MG63 (cell line): ENCODE measurements at regions not wholly inside any gene's neighbourhood (a gene's known extent, or its start where the extent isn't known, plus 50 kb on each side); places are given as distances from the start of the nearest gene placed in this dataset.
A peak's percentile ranks its signal among the peaks of the same experiment; 100 is the strongest.
"Not testable (repeated sequence)": the region's sequence is repeated elsewhere in the genome, so short reads cannot be mapped to it uniquely, and the experiment has no call there.

ENCODE experiments used
- DNase-seq: peaks from one replicate; pipeline ENCODE4 v3.0.0-alpha.2; 2020
- H3K27me3 ChIP-seq: fragments of 250-450 bp; sonication (Bioruptor Pico); 2 replicates; pipeline ENCODE4 v1.5.1; 2020; ENCODE audit warnings: mild to moderate bottlenecking, moderate library complexity
- H3K36me3 ChIP-seq: fragments of 250-450 bp; sonication (Bioruptor Pico); 2 replicates; pipeline ENCODE4 v1.5.1; 2020; ENCODE audit warnings: mild to moderate bottlenecking, moderate library complexity
- H3K4me3 ChIP-seq: fragments of 250-450 bp; sonication (Bioruptor Pico); 2 replicates; pipeline ENCODE4 v1.5.1; 2020; ENCODE audit warnings: mild to moderate bottlenecking, moderate library complexity
- H3K9me3 ChIP-seq: fragments of 250-450 bp; sonication (Bioruptor Pico); 2 replicates; pipeline ENCODE4 v1.5.1; 2020; ENCODE audit warnings: mild to moderate bottlenecking, moderate library complexity

GRCh38 chr6:144474904-144475303, 189.8 kb downstream of the UTRN start:
- Histone ChIP-seq H3K4me3 (no peak overlapping the region), H3K9me3 (no peaks in the 10 kb centered on the region), H3K27me3 (no peaks in the 10 kb centered on the region), H3K36me3 (no peaks in the 10 kb centered on the region)
- no peak for DNase-seq

GRCh38 chr6:144475411-144475810, 190.3 kb downstream of the UTRN start:
- Histone ChIP-seq H3K9me3 (no peaks in the 10 kb centered on the region), H3K36me3 (no peaks in the 10 kb centered on the region), H3K27me3 (no peaks in the 10 kb centered on the region), H3K4me3 (no peak overlapping the region)
- DNase-seq, result no peak

GRCh38 chr6:144476286-144476685, 191.2 kb downstream of the UTRN start:
- DNase-seq, result no peak
- H3K4me3 ChIP-seq, result no peak overlapping the region
- H3K27me3 ChIP-seq, result no peaks in the 10 kb centered on the region
- H3K9me3 ChIP-seq, result no peaks in the 10 kb centered on the region
- H3K36me3 ChIP-seq, result no peaks in the 10 kb centered on the region

DNA sequence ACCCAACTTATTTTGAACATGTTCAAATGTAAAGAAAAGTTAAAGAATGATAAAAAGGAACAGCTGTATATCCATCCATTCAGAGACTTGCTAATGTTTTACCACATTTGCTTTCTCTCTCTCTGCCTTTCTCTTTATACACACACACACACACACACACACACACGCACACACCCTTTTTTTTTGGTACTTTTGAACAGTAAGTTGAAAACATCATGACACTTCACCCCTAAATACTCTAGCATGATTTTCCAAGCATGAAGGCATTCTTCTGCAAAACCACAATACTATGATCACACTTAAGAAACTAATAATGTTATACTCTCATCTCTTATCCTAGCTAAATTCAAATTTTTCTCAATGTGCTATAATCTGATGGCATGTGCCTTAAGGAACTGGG, 192.3 kb downstream of the UTRN start:
- no peaks in the 10 kb centered on the region for H3K9me3 ChIP-seq
- H3K4me3 ChIP-seq, result no peak overlapping the region
- no peaks in the 10 kb centered on the region for H3K36me3 ChIP-seq
- H3K27me3 ChIP-seq, result no peaks in the 10 kb centered on the region
- no peak for DNase-seq

- no peak for DNase-seq
- H3K4me3 ChIP-seq, result no peak overlapping the region
- no peaks in the 10 kb centered on the region for H3K27me3 ChIP-seq
- no peaks in the 10 kb centered on the region for H3K36me3 ChIP-seq
- H3K9me3 ChIP-seq, result no peaks in the 10 kb centered on the region
These were observed 192.7 kb downstream of the UTRN start for GRCh38 chr6:144477856-144478255.

- DNase-seq, result no peak
- no peaks in the 10 kb centered on the region; the same call in 1 of the 2 replicates for H3K36me3 ChIP-seq
- no peaks in the 10 kb centered on the region for H3K27me3 ChIP-seq
- no peak overlapping the region for H3K4me3 ChIP-seq
- no peaks in the 10 kb centered on the region for H3K9me3 ChIP-seq
These were observed 193.3 kb downstream of the UTRN start for GRCh38 chr6:144478483-144478882.

- Histone ChIP-seq H3K27me3 (no peaks in the 10 kb centered on the region), H3K4me3 (no peak overlapping the region), H3K9me3 (no peaks in the 10 kb centered on the region), H3K36me3 (no peaks in the 10 kb centered on the region; the same call in 1 of the 2 replicates)
- DNase-seq, result no peak
These were observed 194.9 kb downstream of the UTRN start for GRCh38 chr6:144479991-144480390.

DNA sequence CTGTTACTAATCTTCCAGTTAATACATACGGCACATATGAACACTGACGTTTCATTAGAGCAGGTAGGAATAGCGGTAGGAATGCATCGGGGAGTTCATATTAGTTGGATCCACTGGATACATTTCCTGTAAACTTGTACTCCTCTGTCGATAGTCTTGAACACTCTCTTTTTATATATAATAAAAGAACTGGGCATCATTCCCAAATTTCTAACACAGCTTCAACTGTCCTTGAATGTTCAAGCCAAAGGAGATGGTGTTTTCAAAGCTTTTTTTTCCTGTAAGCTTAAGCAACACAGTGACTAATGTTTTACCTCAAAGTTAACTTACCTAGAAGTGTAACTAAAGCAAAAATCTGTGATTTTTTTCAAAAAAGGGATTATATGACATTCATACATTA, 195.3 kb downstream of the UTRN start:
- H3K9me3 ChIP-seq, result no peaks in the 10 kb centered on the region
- DNase-seq, result no peak
- H3K4me3 ChIP-seq, result no peak overlapping the region
- H3K27me3 ChIP-seq, result no peaks in the 10 kb centered on the region
- H3K36me3 ChIP-seq, result peaks cover 3% of the 10 kb centered on the region; the same call in 1 of the 2 replicates

- no peak for DNase-seq
- H3K27me3 ChIP-seq, result no peaks in the 10 kb centered on the region
- no peak overlapping the region for H3K4me3 ChIP-seq
- H3K36me3 ChIP-seq, result peaks cover 3% of the 10 kb centered on the region; the same call in 1 of the 2 replicates
- H3K9me3 ChIP-seq, result no peaks in the 10 kb centered on the region
These were observed 196.4 kb downstream of the UTRN start for GRCh38 chr6:144481527-144481926.

DNA sequence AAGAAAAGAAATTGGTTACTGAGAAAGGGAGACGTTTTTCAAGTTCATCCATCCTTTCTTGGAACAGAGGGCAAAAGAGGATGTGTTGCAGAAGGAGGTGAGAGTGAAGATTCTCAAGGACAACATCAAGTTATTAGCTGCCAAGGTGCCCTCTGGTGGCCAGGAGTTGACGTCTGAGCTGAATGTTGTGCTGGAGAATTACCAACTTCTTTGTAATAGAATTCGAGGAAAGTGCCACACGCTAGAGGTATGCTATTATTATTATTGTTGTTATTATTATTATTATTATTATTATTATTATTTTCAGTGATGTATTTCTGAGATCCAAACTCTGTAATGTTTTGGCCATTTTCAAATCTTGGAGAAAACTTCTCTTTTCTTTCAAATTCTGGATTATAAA, 197.0 kb downstream of the UTRN start:
- Histone ChIP-seq H3K9me3 (no peaks in the 10 kb centered on the region), H3K36me3 (peaks cover 3% of the 10 kb centered on the region; the same call in 1 of the 2 replicates), H3K4me3 (no peak overlapping the region), H3K27me3 (no peaks in the 10 kb centered on the region)
- peak; percentile 63 for DNase-seq

DNA sequence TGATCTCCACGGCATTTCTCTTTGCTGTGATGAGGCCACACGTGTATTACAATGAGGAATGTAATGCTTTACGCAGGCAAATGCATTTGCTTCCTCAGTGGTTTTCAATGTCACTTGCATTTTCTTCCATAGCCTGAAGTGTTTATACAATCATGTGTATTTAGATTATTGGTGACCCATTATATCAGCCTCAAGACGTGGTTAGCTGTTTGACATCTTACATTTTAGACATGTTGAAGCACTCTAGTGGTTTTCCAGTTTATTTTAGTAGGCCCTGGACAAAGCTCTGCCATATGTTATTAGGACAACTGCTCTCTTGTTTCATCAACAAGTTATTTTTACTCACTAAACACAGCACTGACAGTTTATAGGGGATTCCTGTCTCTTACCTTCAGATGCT, 200.4 kb downstream of the UTRN start:
- peaks cover 3% of the 10 kb centered on the region; the same call in 1 of the 2 replicates for H3K36me3 ChIP-seq
- no peaks in the 10 kb centered on the region for H3K9me3 ChIP-seq
- H3K4me3 ChIP-seq, result no peak overlapping the region
- no peaks in the 10 kb centered on the region for H3K27me3 ChIP-seq
- DNase-seq, result no peak

DNA sequence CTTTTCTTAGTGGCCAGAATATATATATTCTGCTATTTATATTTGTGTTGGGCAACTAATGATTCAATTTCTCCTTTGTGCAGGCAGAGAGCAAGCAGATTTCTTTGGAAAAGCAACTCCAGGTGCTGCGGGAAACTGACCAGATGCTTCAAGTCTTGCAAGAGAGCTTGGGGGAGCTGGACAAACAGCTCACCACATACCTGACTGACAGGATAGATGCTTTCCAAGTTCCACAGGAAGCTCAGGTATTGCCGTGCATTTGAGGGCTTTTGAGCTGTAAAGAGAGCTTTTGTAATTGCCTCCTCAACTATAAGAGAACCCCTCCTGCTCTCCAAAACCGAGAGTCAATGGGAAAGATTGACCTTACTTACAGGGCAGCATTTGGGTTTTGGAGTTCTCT, 203.5 kb downstream of the UTRN start:
- H3K27me3 ChIP-seq, result no peaks in the 10 kb centered on the region
- no peak for DNase-seq
- no peaks in the 10 kb centered on the region for H3K9me3 ChIP-seq
- H3K36me3 ChIP-seq, result peaks cover 3% of the 10 kb centered on the region; the same call in 1 of the 2 replicates
- H3K4me3 ChIP-seq, result no peak overlapping the region

- H3K9me3 ChIP-seq, result no peaks in the 10 kb centered on the region
These were observed 208.1 kb downstream of the UTRN start for GRCh38 chr6:144493035-144493910.

DNA sequence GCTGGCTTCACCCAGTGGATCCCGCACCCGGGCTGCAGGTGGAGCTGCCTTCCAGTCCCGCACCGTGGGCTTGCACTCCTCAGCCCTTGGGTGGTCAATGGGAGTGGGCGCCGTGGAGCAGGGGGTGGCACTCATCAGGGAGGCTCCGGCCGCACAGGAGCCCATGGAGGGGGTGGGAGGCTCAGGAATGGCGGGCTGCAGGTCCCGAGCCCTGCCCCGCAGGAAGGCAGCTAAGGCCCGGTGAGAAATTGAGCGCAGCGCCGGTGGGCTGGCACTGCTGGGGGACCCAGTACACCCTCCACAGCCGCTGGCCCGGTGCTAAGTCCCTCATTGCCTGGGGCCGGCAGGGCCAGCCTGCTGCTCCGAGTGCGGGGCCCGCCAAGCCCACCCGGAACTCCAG, 209.9 kb downstream of the UTRN start:
- H3K36me3 ChIP-seq, DNase-seq, H3K4me3 ChIP-seq: not testable (repeated sequence)

More at GRCh38 chr6:144493035-144493910, 208.1 kb downstream of the UTRN start:
- DNase-seq, result peak; percentile 78
- H3K4me3 ChIP-seq, result no peak overlapping the region
- peaks cover 5% of the 10 kb centered on the region for H3K36me3 ChIP-seq
- H3K27me3 ChIP-seq, result no peaks in the 10 kb centered on the region

DNA sequence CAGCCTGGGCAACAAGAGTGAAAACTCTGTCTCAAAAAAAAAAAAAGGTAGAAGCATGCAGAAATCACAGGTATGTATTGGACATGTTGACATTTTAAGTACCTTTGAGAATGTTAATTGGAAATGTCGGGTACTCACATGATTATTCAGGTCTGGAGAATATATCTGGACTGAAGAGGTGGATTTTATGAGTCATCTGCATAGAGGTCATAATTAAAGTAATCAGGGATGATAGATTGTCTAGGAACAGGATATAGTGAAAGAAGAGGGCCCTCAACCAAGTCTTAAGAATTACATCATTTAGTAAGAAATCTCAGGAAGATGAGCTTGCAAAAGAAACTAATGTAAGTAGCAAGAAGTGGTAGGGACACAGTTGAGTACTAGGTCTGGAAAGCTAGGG, 212.5 kb downstream of the UTRN start:
- H3K27me3 ChIP-seq, result no peaks in the 10 kb centered on the region
- no peak overlapping the region for H3K4me3 ChIP-seq
- DNase-seq, result no peak
- no peaks in the 10 kb centered on the region for H3K9me3 ChIP-seq
- H3K36me3 ChIP-seq, result peaks cover 5% of the 10 kb centered on the region

More for the DNA sequence above, 209.9 kb downstream of the UTRN start:
- not testable (repeated sequence) for H3K27me3 ChIP-seq, H3K9me3 ChIP-seq

DNA sequence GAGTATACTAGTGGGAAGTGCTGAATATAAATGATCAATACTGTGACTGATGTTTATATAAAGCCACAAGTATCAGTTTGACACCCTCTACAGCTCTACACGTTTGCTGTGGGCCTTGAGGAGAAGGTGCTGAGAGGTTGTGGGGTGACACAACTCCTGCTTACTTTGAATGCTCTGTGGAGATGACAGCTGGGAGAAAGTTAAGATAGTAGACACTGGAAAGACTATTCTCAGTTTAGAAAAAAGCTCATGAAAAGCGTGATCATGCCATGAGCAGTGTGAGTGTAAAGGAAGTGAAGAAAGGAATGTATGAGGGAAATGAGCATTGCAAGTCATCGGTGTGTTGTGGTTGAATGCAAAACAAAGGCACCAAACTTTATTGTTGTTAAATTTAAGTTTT, 215.8 kb downstream of the UTRN start:
- DNase-seq, result no peak
- Histone ChIP-seq H3K4me3 (no peak overlapping the region), H3K27me3 (no peaks in the 10 kb centered on the region), H3K9me3 (peaks cover 13% of the 10 kb centered on the region; the same call in 1 of the 2 replicates), H3K36me3 (no peaks in the 10 kb centered on the region; the same call in none of the 2 replicates)

DNA sequence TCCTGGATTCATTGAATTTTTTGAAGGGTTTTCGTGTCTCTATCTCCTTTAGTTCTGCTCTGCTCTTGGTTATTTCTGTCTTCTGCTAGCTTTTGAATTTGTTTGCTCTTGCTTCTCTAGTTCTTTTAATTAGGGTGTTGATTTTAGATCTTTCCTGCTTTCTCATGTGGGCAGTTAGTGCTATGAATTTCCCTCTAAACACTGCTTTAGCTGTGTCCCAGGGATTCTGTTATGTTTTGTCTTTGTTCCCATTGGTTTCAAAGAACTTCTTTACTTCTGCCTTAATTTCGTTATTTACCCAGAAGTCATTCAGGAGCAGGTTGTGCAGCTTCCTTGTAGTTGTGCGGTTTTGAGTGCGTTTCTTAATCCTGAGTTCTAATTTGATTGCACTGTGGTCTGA, 220.1 kb downstream of the UTRN start:
- H3K4me3 ChIP-seq, DNase-seq, H3K36me3 ChIP-seq, H3K27me3 ChIP-seq: not testable (repeated sequence)
- peaks cover 13% of the 10 kb centered on the region; the same call in 1 of the 2 replicates for H3K9me3 ChIP-seq

GRCh38 chr6:144506051-144506450, 220.9 kb downstream of the UTRN start:
- not testable (repeated sequence) for H3K27me3 ChIP-seq, DNase-seq, H3K4me3 ChIP-seq, H3K36me3 ChIP-seq
- peaks cover 13% of the 10 kb centered on the region; the same call in 1 of the 2 replicates for H3K9me3 ChIP-seq
